Keratinocyte (primary cell): ENCODE measurements at regions not wholly inside any gene's neighbourhood (a gene's known extent, or its start where the extent isn't known, plus 50 kb on each side); places are given as distances from the start of the nearest gene placed in this dataset.

Experiments
- CTCF ChIP-seq, 3 experiments: IDR thresholded peaks in 1 of 3; conservative IDR thresholded peaks in 1 of 3; optimal IDR thresholded peaks in 1 of 3; 2 replicates in 2 of 3; 3 replicates in 1 of 3; pipeline versions ENCODE3 to v1.5.1; 2011; ENCODE audit warnings: low read length in 3 of 3, mild to moderate bottlenecking in 3 of 3, moderate library complexity in 2 of 3, control low read depth in 1 of 3, inconsistent platforms in 1 of 3; ENCODE audit not compliant: insufficient read depth in 2 of 3; ENCODE audit errors: extremely low read depth in 1 of 3
- EZH2 ChIP-seq: IDR thresholded peaks from one replicate; pipeline ENCODE4 v1.6.1; 2012; ENCODE audit warnings: inconsistent platforms, mild to moderate bottlenecking, low read length, moderate library complexity

GRCh38 chr1:115556236-115556635 is 85.5 kb upstream of the VANGL1 start:
- TF ChIP-seq CTCF (optimal IDR thresholded peaks at IDR 0.05 in 1 of 3, IDR thresholded peaks at IDR 0.05 in 1 of 3, conservative IDR thresholded peaks at IDR 0.05 in 1 of 3; ENCODE audit: extremely low read depth in 1 of 3, insufficient read depth in 2 of 3, low read length in 3 of 3) = no peak
- TF ChIP-seq EZH2 = no peak
